Activated CD4-positive, alpha-beta T cell treated with anti-CD3 and anti-CD28 coated beads, Interleukin-2, Interleukin-6, amounts not matched to agents 100 ng/mL and 50 ng/mL, durations not matched to agents 16 hours and 8 hours (primary cell): ENCODE measurements at regions not wholly inside any gene's neighbourhood (a gene's known extent, or its start where the extent isn't known, plus 50 kb on each side); places are given as distances from the start of the nearest gene placed in this dataset.
"Not testable (repeated sequence)": the region's sequence is repeated elsewhere in the genome, so short reads cannot be mapped to it uniquely, and the experiment has no call there.

Experiments used
- DNase-seq: peaks from one replicate; pipeline ENCODE4 v3.0.0-alpha.2; 2020

- DNase-seq, result peak; percentile 6
These were observed 79.5 kb upstream of the PCBD1 start for GRCh38 chr10:70967591-70968587.

- DNase-seq, result no peak
These were observed 80.8 kb upstream of the PCBD1 start for GRCh38 chr10:70969188-70969587.

- no peak for DNase-seq
These were observed 82.5 kb upstream of the PCBD1 start for GRCh38 chr10:70970830-70971229.

GRCh38 chr10:70973275-70973674 lies 84.9 kb upstream of the PCBD1 start:
- DNase-seq, result no peak

GRCh38 chr10:70974351-70974901 lies 86.1 kb upstream of the PCBD1 start:
- peak; percentile 9 for DNase-seq

GRCh38 chr10:70974920-70975319 lies 86.6 kb upstream of the PCBD1 start:
- DNase-seq, result no peak

GRCh38 chr10:70976063-70976695 lies 87.8 kb upstream of the PCBD1 start:
- DNase-seq, result no peak

- no peak for DNase-seq
These were observed 89.3 kb upstream of the PCBD1 start for GRCh38 chr10:70977625-70978024.

- DNase-seq, result no peak
These were observed 89.8 kb upstream of the PCBD1 start for GRCh38 chr10:70978181-70978580.

- DNase-seq, result no peak
These were observed 90.6 kb upstream of the PCBD1 start for GRCh38 chr10:70978816-70979480.

- DNase-seq, result no peak
These were observed 92.3 kb upstream of the PCBD1 start for GRCh38 chr10:70980687-70981086.

GRCh38 chr10:70981171-70981836 lies 92.9 kb upstream of the PCBD1 start:
- DNase-seq, result no peak

GRCh38 chr10:70981936-70982335 lies 93.6 kb upstream of the PCBD1 start:
- no peak for DNase-seq

- DNase-seq, result no peak
These were observed 94.1 kb upstream of the PCBD1 start for GRCh38 chr10:70982443-70982842.

- DNase-seq, result no peak
These were observed 96.8 kb upstream of the PCBD1 start for GRCh38 chr10:70984986-70985722.

- DNase-seq, result peak; percentile 23
These were observed 97.7 kb upstream of the PCBD1 start for GRCh38 chr10:70985824-70986622.

- DNase-seq, result no peak
These were observed 98.2 kb upstream of the PCBD1 start for GRCh38 chr10:70986623-70986950.

GRCh38 chr10:70987396-70988130 lies 99.2 kb upstream of the PCBD1 start:
- no peak for DNase-seq

- not testable (repeated sequence) for DNase-seq
These were observed 101.8 kb upstream of the PCBD1 start for GRCh38 chr10:70990156-70990555.

- no peak for DNase-seq
These were observed 102.3 kb upstream of the PCBD1 start for GRCh38 chr10:70990681-70991080.
